Mesenchymal stem cell (in vitro differentiated cells and primary cell): ENCODE measurements at regions not wholly inside any gene's neighbourhood (a gene's known extent, or its start where the extent isn't known, plus 50 kb on each side); places are given as distances from the start of the nearest gene placed in this dataset.

Source experiments
- DNase-seq: peaks from one replicate; pipeline ENCODE4 v3.0.0-alpha.2; 2013
- H2AFZ ChIP-seq: one replicate; pipeline ENCODE4 v1.6.1; 2013; ENCODE audit warnings: low read depth, mild to moderate bottlenecking, control low read depth, inconsistent platforms, low read length, moderate library complexity
- H2AK5ac ChIP-seq: 2 replicates; pipeline ENCODE4 v1.6.1; 2013; ENCODE audit warnings: low read length, moderate library complexity, mild to moderate bottlenecking, inconsistent platforms; ENCODE audit not compliant: severe bottlenecking
- H2BK120ac ChIP-seq: one replicate; pipeline ENCODE4 v1.6.1; 2013; ENCODE audit warnings: low read depth, mild to moderate bottlenecking, inconsistent platforms, low read length, moderate library complexity
- H2BK12ac ChIP-seq, 2 experiments: one replicate each; pipeline ENCODE4 v1.6.1; 2013; ENCODE audit warnings: inconsistent platforms in 2 of 2, low read length in 2 of 2, mild to moderate bottlenecking in 2 of 2, moderate library complexity in 2 of 2, control low read depth in 1 of 2
- H2BK15ac ChIP-seq: one replicate; pipeline ENCODE4 v1.6.1; 2013; ENCODE audit warnings: mild to moderate bottlenecking, low read depth, inconsistent platforms; ENCODE audit not compliant: poor library complexity, severe bottlenecking
- H2BK5ac ChIP-seq: 2 replicates; pipeline ENCODE4 v1.6.1; 2013; ENCODE audit warnings: low read depth, mild to moderate bottlenecking, low read length, control low read depth, inconsistent platforms; ENCODE audit not compliant: poor library complexity, severe bottlenecking
- H3K14ac ChIP-seq, 2 experiments: one replicate each; pipeline ENCODE4 v1.6.1; 2013; ENCODE audit warnings: inconsistent platforms in 2 of 2, low read length in 2 of 2, control low read depth in 1 of 2, mild to moderate bottlenecking in 1 of 2, moderate library complexity in 1 of 2
- H3K18ac ChIP-seq, 2 experiments: one replicate each; pipeline ENCODE4 v1.6.1; 2013; ENCODE audit warnings: inconsistent platforms in 2 of 2, low read length in 2 of 2, control low read depth in 1 of 2, low read depth in 1 of 2, mild to moderate bottlenecking in 1 of 2
- H3K23ac ChIP-seq, 2 experiments: one replicate each; pipeline ENCODE4 v1.6.1; 2013; ENCODE audit warnings: inconsistent platforms in 2 of 2, low read length in 2 of 2, mild to moderate bottlenecking in 2 of 2, moderate library complexity in 2 of 2, control low read depth in 1 of 2
- H3K27ac ChIP-seq: 2 replicates; pipeline ENCODE4 v1.5.1; 2013; ENCODE audit warnings: mild to moderate bottlenecking, moderate library complexity, low read length, control low read depth, inconsistent platforms; ENCODE audit not compliant: poor library complexity, severe bottlenecking
- H3K27me3 ChIP-seq, 2 experiments: 2 replicates each; pipeline versions ENCODE4 v1.6.1 to v1.7.0; 2013; ENCODE audit warnings: low read length in 2 of 2, mild to moderate bottlenecking in 2 of 2, moderate library complexity in 2 of 2, control low read depth in 1 of 2, inconsistent platforms in 1 of 2; ENCODE audit not compliant: control insufficient read depth in 1 of 2, insufficient read depth in 1 of 2
- H3K36me3 ChIP-seq, 2 experiments: 2 replicates each; pipeline versions ENCODE4 v1.6.1 to v1.7.0; 2013; ENCODE audit warnings: low read length in 2 of 2, control low read depth in 1 of 2, inconsistent platforms in 1 of 2, low read depth in 1 of 2, mild to moderate bottlenecking in 1 of 2; ENCODE audit not compliant: insufficient read depth in 2 of 2, control insufficient read depth in 1 of 2
- H3K4ac ChIP-seq, 2 experiments: one replicate each; pipeline ENCODE4 v1.6.1; 2013; ENCODE audit warnings: inconsistent platforms in 2 of 2, low read length in 2 of 2, mild to moderate bottlenecking in 2 of 2, moderate library complexity in 2 of 2, control low read depth in 1 of 2, low read depth in 1 of 2
- H3K4me1 ChIP-seq: 2 replicates; pipeline ENCODE4 v1.6.1; 2013; ENCODE audit warnings: low read depth, low read length, control low read depth; ENCODE audit not compliant: control insufficient read depth, insufficient read depth
- H3K4me2 ChIP-seq: 2 replicates; pipeline ENCODE4 v1.6.1; 2013; ENCODE audit warnings: low read length, mild to moderate bottlenecking, inconsistent platforms; ENCODE audit not compliant: poor library complexity, severe bottlenecking
- H3K4me3 ChIP-seq, 2 experiments: 2 replicates each; pipeline versions ENCODE4 v1.5.1 to v1.7.0; 2013; ENCODE audit warnings: low read length in 2 of 2, mild to moderate bottlenecking in 2 of 2, control low read depth in 1 of 2, low read depth in 1 of 2; ENCODE audit not compliant: insufficient read depth in 1 of 2
- H3K79me1 ChIP-seq: replicated peaks from 2 replicates; pipeline ENCODE4 v1.6.1; 2013; ENCODE audit warnings: mild to moderate bottlenecking, control low read depth, low read length, inconsistent platforms; ENCODE audit not compliant: poor library complexity, severe bottlenecking
- H3K9ac ChIP-seq: 2 replicates; pipeline ENCODE4 v1.7.0; 2013; ENCODE audit warnings: mild to moderate bottlenecking, low read length, moderate library complexity
- H3K9me3 ChIP-seq: 2 replicates; pipeline ENCODE4 v1.7.0; 2013; ENCODE audit warnings: mild to moderate bottlenecking, low read length; ENCODE audit not compliant: control insufficient read depth
- H4K8ac ChIP-seq: one replicate; pipeline ENCODE4 v1.6.1; 2013; ENCODE audit warnings: inconsistent platforms, mild to moderate bottlenecking, low read length, moderate library complexity
- H4K91ac ChIP-seq: one replicate; pipeline ENCODE4 v1.6.1; 2013; ENCODE audit warnings: mild to moderate bottlenecking, low read length, inconsistent platforms
- WGBS: methylation state at CpG from one replicate; pipeline ENCODE4 v1.1.7; 2013; ENCODE audit warnings: mixed read lengths; 5-methylcytosine and 5-hydroxymethylcytosine counted together

- Histone ChIP-seq H2AK5ac (no peak overlapping the region), H3K27me3 (no peaks in the 10 kb centered on the region)
- 62% methylated on average over 3 of the region's 5 CpGs for WGBS
These were observed 807.8 kb downstream of the AACS start for GRCh38 chr12:125873016-125873415.

GRCh38 chr12:125878483-125878882 is 813.2 kb downstream of the AACS start:
- H3K27ac ChIP-seq: no peak overlapping the region

More at GRCh38 chr12:125873016-125873415, 807.8 kb downstream of the AACS start:
- Histone ChIP-seq H3K9me3 (peaks cover 24% of the 10 kb centered on the region), H3K9ac (no peak overlapping the region), H2BK120ac (no peak overlapping the region), H4K91ac (no peak overlapping the region), H2AFZ (no peak overlapping the region), H2BK15ac (no peak overlapping the region), H2BK5ac (no peak overlapping the region), H3K18ac (no peak overlapping the region), H3K36me3 (no peaks in the 10 kb centered on the region), H3K27ac (no peak overlapping the region), H2BK12ac (no peak overlapping the region), H3K4me2 (no peak overlapping the region), H4K8ac (no peak overlapping the region), H3K4ac (no peak overlapping the region), H3K79me1 (no peaks in the 10 kb centered on the region), H3K4me1 (no peaks in the 10 kb centered on the region), H3K4me3 (no peak overlapping the region), H3K14ac (no peak overlapping the region), H3K23ac (no peak overlapping the region)
- no peak for DNase-seq

DNA sequence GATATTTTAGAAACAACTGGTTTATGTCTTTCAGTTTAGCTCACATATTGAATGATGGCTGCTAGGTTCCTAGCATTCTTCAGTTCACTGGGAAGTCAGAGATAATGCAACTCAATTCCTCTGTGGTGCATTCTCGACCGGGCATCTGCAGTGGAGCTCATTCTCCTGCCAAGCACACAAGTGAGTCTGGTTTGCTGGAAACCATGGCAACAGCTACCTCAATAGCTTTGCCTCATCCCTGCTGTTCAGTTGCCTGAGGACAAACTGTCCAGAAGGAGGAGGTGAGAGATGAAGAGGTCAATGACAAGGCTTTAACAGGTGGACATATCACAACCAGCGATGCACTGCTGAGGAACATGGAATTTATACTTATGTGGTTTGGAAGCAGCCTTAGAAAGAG is 816.9 kb downstream of the AACS start:
- 87% methylated on average over 2 of the region's 3 CpGs for WGBS
- no peaks in the 10 kb centered on the region for H3K4me1 ChIP-seq
- no peaks in the 10 kb centered on the region for H3K27me3 ChIP-seq
- H2BK120ac ChIP-seq: no peak overlapping the region
- H2AK5ac ChIP-seq: no peak overlapping the region
- no peak overlapping the region for H3K14ac ChIP-seq
- no peak overlapping the region for H3K27ac ChIP-seq
- H3K4me3 ChIP-seq: no peak overlapping the region
- no peak overlapping the region for H2AFZ ChIP-seq
- H4K91ac ChIP-seq: no peak overlapping the region
- no peaks in the 10 kb centered on the region for H3K9me3 ChIP-seq
- no peaks in the 10 kb centered on the region for H3K79me1 ChIP-seq
- no peak overlapping the region for H2BK5ac ChIP-seq
- no peak overlapping the region for H4K8ac ChIP-seq
- H3K9ac ChIP-seq: no peak overlapping the region
- no peaks in the 10 kb centered on the region for H3K36me3 ChIP-seq
- no peak overlapping the region for H3K4me2 ChIP-seq
- H3K4ac ChIP-seq: no peak overlapping the region
- no peak for DNase-seq
- H3K18ac ChIP-seq: no peak overlapping the region
- no peak overlapping the region for H2BK12ac ChIP-seq
- H2BK15ac ChIP-seq: no peak overlapping the region
- no peak overlapping the region for H3K23ac ChIP-seq

More at GRCh38 chr12:125878483-125878882, 813.2 kb downstream of the AACS start:
- Histone ChIP-seq H3K4ac (no peak overlapping the region), H2BK12ac (no peak overlapping the region), H3K36me3 (no peaks in the 10 kb centered on the region), H4K91ac (no peak overlapping the region), H3K27me3 (no peaks in the 10 kb centered on the region), H3K9me3 (peaks cover 8% of the 10 kb centered on the region), H3K18ac (no peak overlapping the region), H2BK5ac (no peak overlapping the region), H2AK5ac (no peak overlapping the region), H3K79me1 (no peaks in the 10 kb centered on the region), H3K4me1 (no peaks in the 10 kb centered on the region), H3K4me3 (no peak overlapping the region), H2AFZ (no peak overlapping the region), H3K23ac (no peak overlapping the region), H3K4me2 (no peak overlapping the region), H2BK15ac (no peak overlapping the region), H3K9ac (no peak overlapping the region), H3K14ac (no peak overlapping the region), H4K8ac (no peak overlapping the region), H2BK120ac (no peak overlapping the region)
- no peak for DNase-seq
- 34% methylated on average over 4 of the region's 4 CpGs for WGBS

DNA sequence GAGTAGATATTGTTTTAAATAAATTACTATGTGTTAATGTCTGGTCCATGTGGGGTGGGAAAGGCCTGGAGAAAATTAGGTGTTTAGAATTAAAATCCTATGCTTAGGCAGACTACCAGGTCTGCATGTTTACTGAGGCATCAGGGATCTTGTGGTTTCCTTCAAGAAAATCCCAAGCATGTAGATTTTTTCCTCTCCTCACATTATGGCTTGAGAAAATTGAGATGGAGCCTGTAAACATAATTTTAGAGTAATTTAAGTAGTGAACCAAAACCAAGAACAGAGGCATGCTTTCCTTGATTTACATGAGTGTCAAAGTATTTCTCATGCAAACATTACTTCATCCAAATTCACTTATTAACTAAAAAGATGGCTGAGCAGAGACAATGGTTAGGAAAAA is 823.7 kb downstream of the AACS start:
- Histone ChIP-seq H3K27me3 (no peaks in the 10 kb centered on the region), H2AK5ac (no peak overlapping the region), H2BK120ac (no peak overlapping the region), H2BK12ac (no peak overlapping the region), H3K9me3 (peaks cover 7% of the 10 kb centered on the region), H4K8ac (no peak overlapping the region), H3K4me1 (peaks cover 3% of the 10 kb centered on the region), H3K4me2 (no peak overlapping the region), H2BK15ac (no peak overlapping the region), H3K27ac (no peak overlapping the region), H2AFZ (no peak overlapping the region), H3K23ac (no peak overlapping the region), H3K9ac (no peak overlapping the region), H3K14ac (no peak overlapping the region), H4K91ac (no peak overlapping the region), H3K4ac (no peak overlapping the region), H3K4me3 (no peak overlapping the region), H3K36me3 (no peaks in the 10 kb centered on the region), H3K79me1 (no peaks in the 10 kb centered on the region), H2BK5ac (no peak overlapping the region), H3K18ac (no peak overlapping the region)
- no peak for DNase-seq
